Keratinocyte (primary cell): ENCODE measurements at regions not wholly inside any gene's neighbourhood (a gene's known extent, or its start where the extent isn't known, plus 50 kb on each side); places are given as distances from the start of the nearest gene placed in this dataset.

Experiments used
- DNase-seq: peaks from one replicate; pipeline ENCODE4 v3.0.0-alpha.2; 2011; ENCODE audit warnings: low read depth, missing footprints, low spot score
- FAIRE-seq: peaks from 2 replicates; lab custom pipeline; 2011; peaks lifted over from hg19 to GRCh38; lab: Jason Lieb, UNC
- H2AFZ ChIP-seq: 2 replicates; pipeline ENCODE4 v1.6.0; 2012; ENCODE audit warnings: low read length, control low read depth, inconsistent platforms; ENCODE audit not compliant: control insufficient read depth
- H3K27ac ChIP-seq: 2 replicates; pipeline ENCODE4 v1.5.1; 2011; ENCODE audit warnings: low read length; ENCODE audit not compliant: control insufficient read depth, insufficient read depth
- H3K27me3 ChIP-seq: 3 replicates; pipeline ENCODE4 v1.6.0; 2011; ENCODE audit warnings: low read length; ENCODE audit not compliant: control insufficient read depth, insufficient read depth; ENCODE audit errors: extremely low read depth
- H3K36me3 ChIP-seq, 2 experiments: 2 replicates in 1 of 2; 3 replicates in 1 of 2; pipeline ENCODE4 v1.5.1; 2011; ENCODE audit warnings: low read length in 2 of 2, mild to moderate bottlenecking in 1 of 2; ENCODE audit not compliant: control insufficient read depth in 2 of 2, insufficient read depth in 2 of 2; ENCODE audit errors: extremely low read depth in 1 of 2
- H3K4me1 ChIP-seq: 3 replicates; pipeline ENCODE4 v1.5.1; 2011; ENCODE audit warnings: low read length; ENCODE audit not compliant: control insufficient read depth, insufficient read depth; ENCODE audit errors: extremely low read depth
- H3K4me2 ChIP-seq: 3 replicates; pipeline ENCODE4 v1.6.0; 2011; ENCODE audit warnings: low read depth, low read length; ENCODE audit not compliant: control insufficient read depth, insufficient read depth; ENCODE audit errors: extremely low read depth
- H3K4me3 ChIP-seq, 3 experiments: fragments of 200-600 bp in 1 of 3; sonication (generic) in 1 of 3; 2 replicates in 2 of 3; 3 replicates in 1 of 3; pipeline ENCODE4 v1.5.1; 2011 to 2016; ENCODE audit warnings: low read length in 3 of 3, mild to moderate bottlenecking in 3 of 3, control low read depth in 2 of 3, inconsistent platforms in 1 of 3, low read depth in 1 of 3, mixed read lengths in 1 of 3, mixed run types in 1 of 3, moderate library complexity in 1 of 3; ENCODE audit not compliant: control insufficient read depth in 2 of 3, insufficient read depth in 2 of 3; ENCODE audit errors: extremely low read depth in 1 of 3
- H3K79me2 ChIP-seq: 2 replicates; pipeline ENCODE4 v1.6.0; 2012; ENCODE audit warnings: low read length; ENCODE audit not compliant: control insufficient read depth, insufficient read depth
- H3K9ac ChIP-seq: 3 replicates; pipeline ENCODE4 v1.6.0; 2011; ENCODE audit warnings: low read length; ENCODE audit not compliant: control insufficient read depth, insufficient read depth; ENCODE audit errors: extremely low read depth
- H3K9me1 ChIP-seq: 3 replicates; pipeline ENCODE4 v1.6.0; 2011; ENCODE audit warnings: low read length; ENCODE audit not compliant: control insufficient read depth, insufficient read depth; ENCODE audit errors: extremely low read depth
- H3K9me3 ChIP-seq: 2 replicates; pipeline ENCODE4 v1.5.1; 2012; ENCODE audit warnings: low read depth, low read length; ENCODE audit not compliant: control insufficient read depth
- H4K20me1 ChIP-seq: 3 replicates; pipeline ENCODE4 v1.6.0; 2011; ENCODE audit warnings: low read length; ENCODE audit not compliant: control insufficient read depth, insufficient read depth; ENCODE audit errors: extremely low read depth
- EZH2 ChIP-seq: IDR thresholded peaks from one replicate; pipeline ENCODE4 v1.6.1; 2012; ENCODE audit warnings: inconsistent platforms, mild to moderate bottlenecking, low read length, moderate library complexity
- dilution Hi-C: fragments of 300-500 bp; cut with MboI; formaldehyde crosslinking; loops from one replicate; pipeline ENCODE4 v1.7.0; 2020; ENCODE audit warnings: low sequenced_read_pairs; ENCODE audit not compliant: extremely low pct_ligation_motif_present
- TF ChIP-seq, protein P1 (sequence below), 3 experiments: IDR thresholded peaks in 1 of 3; conservative IDR thresholded peaks in 1 of 3; optimal IDR thresholded peaks in 1 of 3; 2 replicates in 2 of 3; 3 replicates in 1 of 3; pipeline versions ENCODE3 to v1.5.1; 2011; ENCODE audit warnings: low read length in 3 of 3, mild to moderate bottlenecking in 3 of 3, moderate library complexity in 2 of 3, control low read depth in 1 of 3, inconsistent platforms in 1 of 3; ENCODE audit not compliant: insufficient read depth in 2 of 3; ENCODE audit errors: extremely low read depth in 1 of 3

DNA sequence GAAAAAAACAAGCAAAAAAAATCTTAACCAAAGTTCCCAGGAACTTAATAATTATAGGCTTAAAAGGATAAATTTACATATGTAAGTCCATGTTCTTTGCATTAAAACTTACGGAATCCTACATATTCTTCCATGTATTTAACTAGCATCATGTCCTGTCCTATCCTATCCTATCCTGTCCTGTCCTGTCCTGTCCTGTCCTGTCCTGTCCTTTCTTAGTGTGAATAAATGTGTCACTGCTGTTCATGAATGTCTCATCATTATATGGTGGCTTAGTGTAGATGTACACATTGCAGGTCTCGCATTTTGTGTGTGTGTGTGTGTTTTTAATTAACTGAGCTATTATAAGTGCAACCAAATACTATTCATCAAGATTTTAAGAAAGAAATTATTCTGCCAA lies 90.0 kb downstream of the TMEM167A start:
- no peak overlapping the region for H3K27ac ChIP-seq
- no peak overlapping the region for H3K9ac ChIP-seq
- H3K79me2 ChIP-seq: no peaks in the 10 kb centered on the region
- no peak for TF ChIP-seq EZH2
- TF ChIP-seq, protein P1, sequence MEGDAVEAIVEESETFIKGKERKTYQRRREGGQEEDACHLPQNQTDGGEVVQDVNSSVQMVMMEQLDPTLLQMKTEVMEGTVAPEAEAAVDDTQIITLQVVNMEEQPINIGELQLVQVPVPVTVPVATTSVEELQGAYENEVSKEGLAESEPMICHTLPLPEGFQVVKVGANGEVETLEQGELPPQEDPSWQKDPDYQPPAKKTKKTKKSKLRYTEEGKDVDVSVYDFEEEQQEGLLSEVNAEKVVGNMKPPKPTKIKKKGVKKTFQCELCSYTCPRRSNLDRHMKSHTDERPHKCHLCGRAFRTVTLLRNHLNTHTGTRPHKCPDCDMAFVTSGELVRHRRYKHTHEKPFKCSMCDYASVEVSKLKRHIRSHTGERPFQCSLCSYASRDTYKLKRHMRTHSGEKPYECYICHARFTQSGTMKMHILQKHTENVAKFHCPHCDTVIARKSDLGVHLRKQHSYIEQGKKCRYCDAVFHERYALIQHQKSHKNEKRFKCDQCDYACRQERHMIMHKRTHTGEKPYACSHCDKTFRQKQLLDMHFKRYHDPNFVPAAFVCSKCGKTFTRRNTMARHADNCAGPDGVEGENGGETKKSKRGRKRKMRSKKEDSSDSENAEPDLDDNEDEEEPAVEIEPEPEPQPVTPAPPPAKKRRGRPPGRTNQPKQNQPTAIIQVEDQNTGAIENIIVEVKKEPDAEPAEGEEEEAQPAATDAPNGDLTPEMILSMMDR (optimal IDR thresholded peaks at IDR 0.05 in 1 of 3, IDR thresholded peaks at IDR 0.05 in 1 of 3, conservative IDR thresholded peaks at IDR 0.05 in 1 of 3; ENCODE audit: extremely low read depth in 1 of 3, insufficient read depth in 2 of 3, low read length in 3 of 3): no peak
- H3K4me2 ChIP-seq: no peak overlapping the region
- H3K36me3 ChIP-seq: no peaks in the 10 kb centered on the region
- no peaks in the 10 kb centered on the region for H3K9me3 ChIP-seq
- no peaks in the 10 kb centered on the region for H3K9me1 ChIP-seq
- H3K4me1 ChIP-seq: no peaks in the 10 kb centered on the region
- no peaks in the 10 kb centered on the region for H4K20me1 ChIP-seq
- no peak overlapping the region for H3K4me3 ChIP-seq
- no peak for FAIRE-seq
- H2AFZ ChIP-seq: no peak overlapping the region
- peak; percentile 11 for DNase-seq
- no peaks in the 10 kb centered on the region for H3K27me3 ChIP-seq
- dilution Hi-C loops: no loop called here

DNA sequence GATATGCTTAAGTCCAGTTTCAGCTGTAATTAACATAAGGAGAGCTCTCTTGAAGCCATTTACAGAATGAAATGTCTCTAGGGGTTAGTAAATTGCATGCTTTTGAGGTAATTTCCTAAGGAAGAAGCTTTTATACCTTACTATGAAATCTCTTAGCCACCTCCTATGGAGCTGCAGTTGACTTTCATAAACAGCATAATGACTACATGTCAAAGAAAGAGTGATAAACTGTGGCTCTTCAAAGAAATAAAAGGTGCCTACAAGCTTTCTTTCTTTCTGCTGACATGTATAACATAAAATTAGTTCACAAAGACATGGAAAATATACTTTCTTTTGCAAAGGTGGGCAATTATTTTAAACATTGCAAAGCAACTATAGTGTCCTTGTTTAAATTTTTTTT lies 90.8 kb downstream of the TMEM167A start:
- no peak for FAIRE-seq
- no peak for TF ChIP-seq EZH2
- TF ChIP-seq, protein P1 (optimal IDR thresholded peaks at IDR 0.05 in 1 of 3, IDR thresholded peaks at IDR 0.05 in 1 of 3, conservative IDR thresholded peaks at IDR 0.05 in 1 of 3; ENCODE audit: extremely low read depth in 1 of 3, insufficient read depth in 2 of 3, low read length in 3 of 3): no peak

More for the DNA sequence above, 90.8 kb downstream of the TMEM167A start:
- no peak overlapping the region for H3K4me2 ChIP-seq
- H3K36me3 ChIP-seq: no peaks in the 10 kb centered on the region
- no peaks in the 10 kb centered on the region for H3K4me1 ChIP-seq
- no peaks in the 10 kb centered on the region for H4K20me1 ChIP-seq
- H3K79me2 ChIP-seq: no peaks in the 10 kb centered on the region
- no peak overlapping the region for H3K9ac ChIP-seq
- no peak overlapping the region for H2AFZ ChIP-seq
- no peaks in the 10 kb centered on the region for H3K9me3 ChIP-seq
- H3K4me3 ChIP-seq: no peak overlapping the region
- dilution Hi-C loops: no loop called here
- DNase-seq: no peak
- no peaks in the 10 kb centered on the region for H3K9me1 ChIP-seq
- no peaks in the 10 kb centered on the region for H3K27me3 ChIP-seq
- H3K27ac ChIP-seq: no peak overlapping the region
